NCI-H2107 (cell line): ENCODE measurements at regions not wholly inside any gene's neighbourhood (a gene's known extent, or its start where the extent isn't known, plus 50 kb on each side); places are given as distances from the start of the nearest gene placed in this dataset.
"Not testable (repeated sequence)": the region's sequence is repeated elsewhere in the genome, so short reads cannot be mapped to it uniquely, and the experiment has no call there.

Experiments
- DNase-seq: peaks from one replicate; lab custom pipeline; 2025; lab: John Stamatoyannopoulos, UW

DNA sequence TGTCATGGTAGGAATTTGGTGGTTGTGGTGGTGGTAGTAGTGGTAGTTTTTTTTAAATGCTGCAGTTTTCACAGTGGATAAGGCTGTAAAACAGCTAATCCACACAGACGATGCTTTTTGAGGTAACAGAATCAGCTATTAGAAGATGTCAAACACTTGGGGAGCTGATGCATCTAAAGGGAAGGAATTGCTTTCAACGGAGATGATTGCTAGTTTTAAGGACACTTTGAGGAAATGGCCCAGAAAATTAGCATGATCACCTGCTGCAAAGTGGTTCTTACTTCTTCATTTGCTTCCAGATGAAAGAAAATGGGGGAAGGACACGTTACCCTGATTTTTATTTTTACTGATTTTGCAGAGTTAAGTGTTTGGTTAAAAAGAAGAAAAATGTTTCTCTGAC lies 178.2 kb upstream of the ATP10B start:
- DNase-seq = no peak

DNA sequence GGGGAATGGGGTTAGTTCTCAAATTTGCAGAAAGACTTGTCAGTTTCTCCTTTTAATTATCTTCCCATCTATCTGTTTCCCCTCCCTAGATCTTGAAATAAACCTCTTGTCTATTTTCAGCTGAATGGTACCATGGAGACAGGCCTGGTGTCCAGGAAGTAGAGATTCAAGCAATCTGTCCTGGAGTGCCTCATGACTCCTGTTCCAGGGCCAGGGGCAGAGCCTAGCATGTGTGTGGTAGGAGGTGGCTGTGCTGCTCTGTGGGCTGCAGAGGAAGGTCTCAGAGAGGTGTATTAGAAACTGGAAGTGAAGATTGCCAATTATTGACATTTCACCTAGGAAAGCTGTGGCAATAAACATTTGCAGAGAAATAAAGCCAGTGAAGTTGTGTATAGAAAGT lies 175.8 kb upstream of the ATP10B start:
- DNase-seq = no peak

DNA sequence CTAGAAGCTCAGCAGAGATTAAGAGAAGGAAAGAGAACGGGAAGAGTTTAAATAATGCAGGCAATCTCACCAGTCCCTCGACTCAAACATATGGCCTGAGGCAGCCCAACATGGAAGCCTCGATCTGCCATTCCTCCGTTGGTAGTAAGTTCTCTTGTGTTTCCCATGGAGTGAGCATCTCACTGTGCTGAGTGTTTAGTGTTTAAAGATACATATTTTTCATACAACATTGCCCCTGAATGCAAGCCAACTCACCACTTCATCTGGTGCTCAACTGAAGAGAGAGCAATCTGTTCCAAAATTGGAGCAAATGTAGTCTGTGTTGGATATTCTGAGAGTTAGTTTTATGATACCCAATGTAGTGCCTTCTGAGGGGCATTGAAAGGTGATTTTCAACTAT lies 171.5 kb upstream of the ATP10B start:
- DNase-seq = no peak

DNA sequence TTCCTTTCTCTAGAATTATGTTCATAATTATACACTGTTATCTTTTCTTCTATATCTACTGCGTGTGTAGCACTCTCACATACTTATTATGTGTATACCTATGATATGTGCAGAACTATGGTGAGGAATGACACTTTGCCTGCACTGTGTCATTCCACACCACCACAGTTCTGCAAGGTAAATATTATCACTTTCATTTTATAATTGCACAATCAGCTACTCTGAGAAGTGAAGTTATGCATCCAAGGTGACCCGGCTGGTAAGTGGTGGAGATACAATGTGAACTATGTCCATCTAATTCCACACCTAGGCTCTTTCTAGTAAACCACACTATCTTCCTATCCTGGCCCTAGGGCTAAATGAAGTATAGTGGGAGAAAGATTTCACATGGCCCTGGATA lies 170.1 kb upstream of the ATP10B start:
- DNase-seq = no peak

DNA sequence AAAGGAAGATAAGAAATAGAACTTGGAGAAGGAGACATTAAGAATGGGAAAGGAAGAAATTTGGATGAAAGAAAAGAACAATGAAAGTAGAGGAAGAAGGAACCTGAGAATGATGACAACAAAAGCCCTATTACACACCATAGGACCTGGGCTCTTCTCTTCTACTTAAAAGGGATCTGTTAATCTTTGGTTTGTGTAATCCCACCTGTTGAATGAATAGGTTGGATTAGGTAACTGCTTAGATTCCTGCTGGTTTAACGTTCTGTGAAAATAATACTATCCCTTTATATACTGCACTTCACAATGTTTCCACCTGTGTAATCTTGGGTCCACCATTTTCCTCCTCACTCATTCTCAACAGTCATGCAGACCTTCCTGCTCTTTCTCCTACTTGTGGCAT lies 157.8 kb upstream of the ATP10B start:
- DNase-seq = no peak

DNA sequence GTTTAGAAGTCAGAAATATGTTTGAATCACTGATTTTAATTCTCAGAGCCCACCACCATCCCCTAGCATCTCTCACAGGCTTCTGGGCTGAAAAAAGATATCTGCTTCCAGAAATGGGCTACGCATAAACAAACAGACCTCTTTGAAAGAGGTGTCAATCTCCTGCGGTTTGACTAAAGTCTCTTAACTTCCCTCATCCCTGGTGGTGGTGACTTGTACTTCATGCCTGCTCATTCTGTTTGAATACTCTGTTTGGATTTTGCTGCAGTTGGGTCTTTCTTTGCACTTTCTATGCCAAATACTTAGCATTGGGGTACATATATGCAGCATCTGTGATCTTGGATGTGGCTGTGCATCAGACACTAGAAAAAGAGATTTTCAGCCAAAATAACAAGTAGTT lies 157.2 kb upstream of the ATP10B start:
- no peak for DNase-seq

DNA sequence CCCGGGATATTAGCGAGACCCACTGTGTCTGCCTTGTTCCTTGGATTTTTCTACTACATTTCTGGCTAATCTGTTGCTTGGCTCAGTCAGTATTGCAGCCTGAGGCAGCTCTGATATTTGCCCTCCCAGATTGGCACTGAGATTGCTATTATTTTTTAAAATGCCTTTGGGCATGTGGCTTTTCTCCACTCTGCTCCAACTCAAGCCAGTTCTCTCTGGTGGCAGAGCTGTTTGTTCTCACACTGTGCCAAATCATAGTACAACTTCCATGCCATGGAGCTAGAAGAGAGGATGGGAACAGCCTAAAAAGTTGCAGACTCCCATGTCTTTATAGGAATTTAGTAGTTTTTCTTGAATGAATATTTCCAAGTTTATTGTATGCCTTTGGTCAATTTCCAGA lies 155.9 kb upstream of the ATP10B start:
- no peak for DNase-seq

DNA sequence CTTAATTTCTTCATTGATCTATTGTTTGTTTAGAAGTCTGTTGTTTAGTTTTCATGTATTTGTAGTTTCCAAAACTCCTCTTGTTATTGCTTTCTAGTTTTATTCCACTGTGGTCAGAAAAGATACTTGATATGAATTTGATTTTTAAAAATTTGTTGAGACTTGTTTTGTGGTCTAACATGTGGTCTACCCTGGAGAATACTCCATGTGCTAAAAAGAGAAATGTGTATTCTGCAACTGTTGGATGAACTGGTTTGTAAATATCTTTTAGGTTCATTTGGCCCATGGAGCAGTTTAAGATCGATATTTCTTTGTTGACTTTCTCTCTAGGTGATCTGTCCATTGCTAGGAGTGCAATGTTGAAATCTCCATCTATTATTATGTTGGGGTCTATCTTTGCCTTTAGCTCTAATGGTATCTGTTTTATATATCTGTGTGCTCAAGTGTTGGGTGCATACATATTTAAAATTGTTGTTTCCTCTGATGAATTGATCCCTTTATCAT lies 150.6 kb upstream of the ATP10B start:
- no peak for DNase-seq

DNA sequence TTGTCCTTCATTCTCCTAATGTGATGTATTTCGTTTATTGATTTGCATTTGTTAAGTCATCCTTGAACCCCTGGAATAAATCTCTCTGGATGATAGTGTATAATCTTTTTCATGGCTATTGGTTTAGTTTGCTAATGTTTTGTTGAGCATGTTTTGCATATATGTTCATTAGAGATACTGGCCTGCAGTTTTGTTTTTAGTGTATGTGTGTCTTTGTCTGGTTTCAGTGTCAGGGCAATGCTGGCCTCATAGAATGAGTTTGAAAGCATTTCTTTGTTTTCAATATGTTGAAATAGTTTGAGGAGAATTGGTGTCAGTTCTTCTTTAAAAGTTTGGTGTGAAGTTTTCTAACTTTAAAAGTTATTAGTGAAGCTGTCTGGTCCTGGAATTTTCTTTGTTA lies 149.6 kb upstream of the ATP10B start:
- DNase-seq = no peak

DNA sequence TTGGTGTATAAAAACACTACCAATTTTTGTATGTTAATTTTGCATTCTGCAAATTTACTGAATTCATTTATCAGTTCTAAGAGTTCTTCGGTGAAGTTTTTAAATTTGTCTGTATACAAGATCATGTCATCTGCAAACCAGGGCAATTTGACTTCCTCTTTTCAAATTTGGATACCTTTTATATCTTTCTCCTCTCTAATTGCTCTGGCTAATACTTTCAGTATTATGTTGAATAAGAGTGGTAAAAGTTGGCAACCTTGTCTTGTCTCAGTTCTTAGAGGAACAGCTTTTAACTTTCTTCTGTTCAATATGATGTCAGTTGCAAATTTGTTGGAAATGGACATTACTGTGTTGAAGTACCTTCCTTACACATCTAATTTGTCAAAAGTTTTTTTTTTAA lies 149.1 kb upstream of the ATP10B start:
- not testable (repeated sequence) for DNase-seq

DNA sequence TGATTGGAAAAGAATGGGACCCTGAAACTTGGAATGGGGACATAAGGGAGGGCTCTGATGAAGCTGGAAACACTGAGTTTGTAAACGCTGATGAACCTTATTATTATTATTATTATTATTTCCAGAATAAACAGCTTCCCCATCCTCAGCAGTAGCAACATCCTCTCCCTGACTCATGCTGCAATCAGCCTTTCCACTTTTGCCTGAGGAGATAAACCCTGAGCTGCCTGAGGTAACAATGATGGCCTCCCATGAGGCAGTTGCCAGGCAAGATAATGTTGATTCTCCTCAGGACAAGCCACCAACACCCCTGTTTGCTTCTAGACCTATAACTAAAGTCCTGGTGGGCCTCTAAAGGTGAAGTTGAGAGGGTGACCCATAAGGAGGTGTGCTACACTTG lies 139.2 kb upstream of the ATP10B start:
- no peak for DNase-seq

DNA sequence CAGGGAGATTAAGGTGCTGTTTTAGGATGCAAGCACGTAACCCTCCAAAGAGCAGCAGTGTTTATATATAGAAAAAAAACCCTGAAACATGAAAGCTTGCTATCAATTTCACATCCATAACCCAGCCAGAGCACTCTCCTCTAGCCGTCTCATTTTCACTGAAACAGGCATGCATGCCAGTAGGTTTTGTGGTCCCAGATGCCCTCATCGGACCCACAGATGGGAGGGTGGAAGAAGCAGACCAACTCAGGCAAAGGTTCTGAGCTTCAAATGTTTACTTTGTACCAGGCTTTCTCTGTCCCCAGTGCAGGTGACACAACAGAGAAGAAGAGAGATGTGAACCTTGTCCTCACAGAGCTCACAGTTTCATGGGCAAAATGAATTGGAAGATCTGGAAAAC lies 127.4 kb upstream of the ATP10B start:
- DNase-seq = no peak

DNA sequence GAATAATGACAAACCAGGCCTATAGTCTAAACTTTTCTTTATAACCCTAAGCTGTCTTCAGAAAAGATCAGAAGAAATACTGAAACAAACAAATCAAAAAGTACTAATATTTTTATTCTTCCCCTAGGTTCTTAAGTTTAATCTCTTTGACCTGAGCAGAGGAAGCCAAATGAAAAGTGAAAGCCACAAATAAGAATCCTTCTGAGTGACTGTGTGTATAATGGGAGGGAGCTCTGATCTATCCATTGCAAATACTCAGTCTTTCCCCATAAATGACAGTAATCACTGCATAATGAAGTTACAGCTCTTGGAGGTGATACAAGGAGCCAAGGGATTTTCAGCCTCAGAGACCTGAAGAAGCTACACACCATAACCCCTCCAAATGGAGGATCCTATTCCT lies 126.9 kb upstream of the ATP10B start:
- DNase-seq = no peak

DNA sequence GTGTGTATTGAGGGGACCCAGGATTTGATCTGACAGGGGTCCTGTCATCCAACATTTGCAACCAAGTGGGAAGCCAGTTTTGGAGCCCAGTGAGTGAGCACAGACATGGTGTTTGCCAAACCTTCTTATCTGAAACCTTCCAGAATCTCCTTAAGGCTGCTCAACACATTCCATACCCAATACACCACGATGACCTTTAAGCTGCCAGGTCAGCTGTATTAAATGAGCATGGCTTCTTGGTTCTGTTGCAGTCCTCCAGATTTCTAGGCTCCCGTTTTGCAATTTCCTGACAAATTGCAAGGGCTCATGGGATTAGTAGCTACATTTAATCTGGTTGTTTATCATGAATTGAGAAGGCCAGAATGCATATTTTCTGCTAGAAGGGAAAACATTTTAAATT lies 124.2 kb upstream of the ATP10B start:
- no peak for DNase-seq

DNA sequence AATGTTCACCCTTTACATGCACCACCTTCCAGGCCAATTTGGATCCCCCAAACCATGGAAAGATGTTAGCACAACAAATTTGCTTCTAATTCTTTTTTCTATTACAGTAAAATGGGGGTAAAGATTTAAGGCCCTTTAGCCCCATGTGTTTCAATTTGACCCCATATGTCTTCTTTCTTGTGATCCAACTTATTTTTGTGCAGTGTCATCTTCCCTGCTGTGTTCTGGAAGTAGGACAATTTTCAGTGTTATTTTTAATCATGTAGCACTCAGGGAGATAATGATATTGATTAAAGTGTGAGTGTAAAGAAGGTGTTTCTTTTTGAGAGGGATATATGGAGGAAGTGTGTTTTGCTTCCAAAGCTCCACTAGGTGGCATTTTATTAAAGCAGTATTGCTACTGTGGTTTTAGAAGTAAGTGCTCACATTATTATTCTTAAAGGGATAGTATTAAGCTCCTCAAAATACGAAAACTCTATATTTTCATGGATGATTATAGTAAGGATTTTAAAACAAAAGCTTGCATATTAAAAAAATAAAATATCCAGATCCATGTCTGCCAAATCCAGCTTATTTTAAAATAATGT lies 118.7 kb upstream of the ATP10B start:
- no peak for DNase-seq

DNA sequence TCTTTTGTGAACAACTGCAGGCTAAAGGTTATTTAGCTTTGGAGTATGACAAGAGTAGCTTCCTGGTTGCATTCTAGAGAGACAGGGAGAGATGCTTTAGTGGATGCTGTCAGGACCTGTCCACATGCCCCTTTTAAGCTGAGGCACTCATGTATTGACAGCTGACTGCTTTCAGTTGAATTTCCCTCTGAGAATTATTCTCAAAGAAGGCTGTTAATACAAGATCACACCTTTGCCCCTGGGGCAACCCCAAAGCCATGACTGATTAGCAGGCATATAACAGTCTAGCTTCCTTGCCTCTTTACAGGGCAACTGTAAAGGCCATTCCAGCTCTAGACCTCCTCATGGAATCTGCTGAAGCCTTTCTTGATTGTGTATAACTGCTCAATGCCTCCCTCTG lies 117.6 kb upstream of the ATP10B start:
- DNase-seq = no peak

DNA sequence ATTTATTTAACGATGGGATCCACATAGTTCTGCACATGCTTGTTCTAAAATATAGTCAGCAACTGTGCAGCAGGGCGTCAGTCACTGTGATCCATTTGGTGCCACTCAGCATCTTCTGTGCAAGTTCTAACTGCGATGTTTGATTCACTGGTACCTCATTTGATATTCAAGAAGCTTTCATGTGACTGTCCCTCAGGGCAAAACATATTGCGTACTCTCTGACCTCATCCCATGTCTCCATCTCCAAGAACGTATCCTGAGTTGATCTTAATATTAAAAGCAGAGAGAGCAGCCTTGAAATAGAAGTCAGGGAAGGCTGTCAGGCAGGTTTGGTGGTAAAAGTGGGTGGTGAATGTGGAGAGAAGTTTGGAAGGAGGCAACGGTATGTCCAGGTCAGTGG lies 116.5 kb upstream of the ATP10B start:
- DNase-seq = no peak

DNA sequence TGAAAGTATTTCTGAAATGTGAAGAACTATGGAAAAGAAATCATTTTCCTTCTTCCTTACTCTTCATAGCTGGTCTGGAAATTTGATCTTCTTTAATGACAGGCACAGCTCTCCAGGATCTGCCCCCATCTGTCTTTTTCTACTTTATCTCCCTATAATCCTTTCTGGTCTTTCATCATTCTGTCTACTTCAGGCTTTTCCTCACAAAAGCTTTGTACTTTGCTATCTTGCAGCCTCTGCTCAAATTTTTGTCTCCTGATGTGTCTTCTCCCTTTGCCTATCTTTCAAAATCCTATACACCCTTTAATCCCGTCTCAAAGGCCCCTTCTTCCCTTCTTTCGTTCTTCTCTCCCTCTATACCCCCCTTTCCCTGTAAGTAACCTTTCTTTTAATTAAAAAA lies 114.9 kb upstream of the ATP10B start:
- no peak for DNase-seq

DNA sequence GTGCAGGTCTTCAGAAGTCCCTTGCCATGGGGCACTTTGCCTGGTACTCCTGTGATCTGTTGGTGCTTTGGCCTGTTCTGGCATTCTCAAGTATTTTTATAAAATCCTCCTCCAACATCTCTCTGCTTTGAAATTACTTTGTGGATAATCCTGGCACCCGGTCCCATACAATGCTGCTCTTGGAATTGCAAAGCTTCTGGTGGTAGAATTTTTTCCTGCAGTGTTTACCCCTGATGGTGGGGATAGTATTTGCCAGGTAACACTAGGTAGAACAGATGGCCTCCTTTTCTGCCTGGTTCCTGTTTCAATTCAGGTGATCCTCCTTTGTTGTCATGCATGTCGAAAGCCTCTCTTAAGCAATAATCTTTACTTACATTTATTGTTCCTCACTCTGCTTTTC lies 109.8 kb upstream of the ATP10B start:
- DNase-seq = no peak

DNA sequence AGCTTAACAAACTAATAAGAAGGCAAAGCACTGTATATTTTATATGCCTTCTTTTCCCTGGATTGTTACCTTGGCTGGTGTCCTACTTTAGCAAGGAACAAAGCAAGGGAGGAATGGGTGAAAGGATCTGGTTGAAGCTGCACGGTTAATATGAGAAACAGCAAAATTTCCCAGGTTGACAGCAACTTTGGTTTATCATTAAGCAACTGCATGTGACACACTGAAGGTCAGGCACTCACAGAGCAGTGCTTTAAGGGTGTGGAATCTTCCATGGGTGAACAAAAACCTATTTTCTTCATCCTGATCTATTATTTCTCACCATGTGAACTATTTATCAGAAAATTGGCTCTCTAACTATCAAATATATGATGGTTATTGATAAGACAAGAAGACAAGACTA lies 109.0 kb upstream of the ATP10B start:
- DNase-seq = no peak

DNA sequence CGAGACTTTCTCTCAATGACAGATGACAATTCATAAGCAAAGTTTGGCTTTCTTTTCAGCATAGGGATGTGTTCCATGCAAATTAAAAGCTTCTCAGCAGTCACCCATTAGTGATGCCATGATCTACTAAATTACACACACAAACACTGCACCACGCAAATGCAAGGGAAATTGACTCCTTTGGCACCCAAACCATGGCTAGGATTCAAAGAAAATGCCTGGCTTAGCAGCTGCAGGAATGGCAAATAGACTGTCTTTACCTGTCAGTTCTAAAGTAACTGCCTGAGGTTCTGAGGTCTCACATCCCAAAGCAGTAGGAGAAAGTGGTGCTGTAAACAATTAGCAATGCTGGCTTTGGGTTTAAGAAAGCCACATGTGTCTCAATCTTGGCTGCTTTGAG lies 108.6 kb upstream of the ATP10B start:
- DNase-seq = no peak

DNA sequence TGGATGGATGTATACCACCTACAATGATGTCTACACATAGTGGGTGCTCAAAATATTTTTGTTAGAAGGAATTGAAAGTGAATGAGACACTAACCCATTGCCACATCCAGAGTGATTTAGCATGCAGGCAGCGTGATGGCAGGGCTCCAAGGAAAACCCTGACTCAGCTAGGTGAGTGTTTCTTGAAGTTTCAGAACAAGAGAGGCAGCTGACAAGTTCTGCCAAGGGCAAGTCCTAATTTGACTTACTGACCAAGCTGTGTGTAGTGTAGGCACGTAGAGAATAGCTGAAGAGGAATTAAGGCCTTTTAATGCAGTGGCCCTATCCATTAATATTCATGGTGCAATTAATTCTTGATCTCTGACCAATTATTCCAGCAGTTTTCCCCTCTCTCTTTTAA lies 107.8 kb upstream of the ATP10B start:
- no peak for DNase-seq

DNA sequence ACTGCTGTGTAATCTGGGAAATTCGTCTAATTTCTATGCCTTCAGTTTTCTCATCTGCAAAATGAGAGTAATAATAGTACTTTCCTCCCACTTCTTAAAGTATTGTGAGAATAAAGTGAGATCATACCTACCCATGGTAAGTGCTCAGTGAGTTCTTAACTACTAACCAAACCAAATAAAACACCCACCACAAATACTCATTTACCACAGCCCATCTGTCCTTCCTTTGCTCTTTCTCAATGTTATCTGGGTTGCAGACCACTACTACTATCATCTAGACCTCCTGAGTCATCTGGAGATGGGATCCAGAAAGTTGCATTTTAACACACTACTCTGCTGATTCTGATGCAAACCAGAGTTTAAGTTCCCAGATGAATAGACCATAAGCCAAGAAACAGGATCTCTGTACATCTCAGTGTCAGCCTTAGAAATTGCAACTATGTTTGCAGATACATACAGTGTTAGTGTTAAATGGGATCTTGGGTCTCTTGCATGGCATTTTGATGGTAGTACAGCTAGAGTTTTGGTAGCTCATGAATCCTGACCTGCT lies 105.4 kb upstream of the ATP10B start:
- DNase-seq = no peak

DNA sequence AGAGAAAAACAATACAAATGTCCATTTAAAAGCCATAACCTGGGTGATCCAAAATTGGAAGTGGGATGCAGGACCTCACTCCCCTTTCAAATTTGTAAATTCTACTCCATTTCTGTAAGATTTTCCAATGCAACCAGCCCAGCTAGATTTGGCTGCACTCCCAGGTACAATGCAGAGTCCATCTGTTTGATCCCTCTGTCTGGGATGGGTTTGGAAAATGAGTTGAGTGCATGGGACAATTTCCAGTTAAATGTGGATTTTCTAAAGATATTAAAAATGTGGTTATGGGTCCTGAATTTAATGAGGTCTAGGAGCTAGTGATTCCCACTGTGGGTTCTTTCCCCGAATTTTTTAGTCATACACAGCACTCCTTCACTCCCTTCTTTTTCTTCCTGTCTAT lies 104.0 kb upstream of the ATP10B start:
- DNase-seq = no peak

DNA sequence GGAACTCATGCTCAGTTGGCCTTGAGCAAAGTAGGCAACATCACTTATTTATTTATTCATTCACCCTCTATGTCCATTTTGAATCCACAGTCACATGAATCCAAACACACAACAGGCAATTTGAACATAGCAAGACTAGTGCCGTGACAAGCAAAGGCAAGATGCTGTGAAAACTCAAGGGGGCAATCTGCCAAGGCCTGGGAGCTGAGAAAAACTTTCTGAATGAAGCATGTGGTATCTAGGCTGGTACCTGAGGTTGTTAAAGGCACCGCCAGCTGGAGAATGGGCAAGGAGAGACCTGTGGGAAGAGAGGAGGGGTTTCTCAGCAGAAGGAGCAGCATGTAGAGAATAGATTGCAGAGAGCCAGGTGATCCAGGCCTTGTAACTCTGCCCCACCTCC lies 98.3 kb upstream of the ATP10B start:
- DNase-seq = no peak
